ENCODE measurements at regions not wholly inside any gene's neighbourhood (a gene's known extent, or its start where the extent isn't known, plus 50 kb on each side); places are given as distances from the start of the nearest gene placed in this dataset.
A peak's percentile ranks its signal among the peaks of the same experiment; 100 is the strongest.

- Histone ChIP-seq H3K9me3 (replicated peaks in 1 of 2; ENCODE audit: control insufficient read depth in 1 of 2, insufficient read depth in 1 of 2, low read length in 2 of 2) (peaks cover 57 to 66% of the 10 kb centered on the region in 2 donors), H3K4me1 (ENCODE audit: control insufficient read depth in 1 of 2, insufficient read depth in 2 of 2, low read length in 2 of 2) (no peaks in the 10 kb centered on the region), H3K4me2 (replicated peaks; ENCODE audit: extremely low read depth, low read length, poor library complexity, severe bottlenecking) (no peak overlapping the region), H3K36me3 (replicated peaks in 1 of 2; ENCODE audit: control insufficient read depth in 1 of 2, insufficient read depth in 2 of 2, low read length in 2 of 2) (no peaks in the 10 kb centered on the region), H3K27ac (ENCODE audit: low read depth in 1 of 2, low read length in 2 of 2) (no peak overlapping the region), H2AFZ (ENCODE audit: insufficient read depth, low read depth, low read length, poor library complexity, severe bottlenecking) (no peak overlapping the region), H3K9ac (ENCODE audit: insufficient read depth, low read length, poor library complexity, severe bottlenecking) (no peak overlapping the region), H3K4me3 (replicated peaks in 1 of 3; ENCODE audit: low read depth in 2 of 3, low read length in 3 of 3) (no peak overlapping the region), H3K27me3 (ENCODE audit: control insufficient read depth in 2 of 2, insufficient read depth in 2 of 2, low read length in 2 of 2) (no peaks in the 10 kb centered on the region), H4K20me1 (ENCODE audit: insufficient read depth, low read length) (no peaks in the 10 kb centered on the region), H3K79me2 (ENCODE audit: insufficient read depth, low read length) (no peaks in the 10 kb centered on the region)
- Mint-ChIP-seq H3K27me3 (ENCODE audit: low read depth in 3 of 3) (peaks cover 0 to 4% (median 0%) of the 10 kb centered on the region in 3 donors), H3K9me3 (peaks cover 18 to 48% (median 38%) of the 10 kb centered on the region in 7 donors), H3K36me3 (no peaks in the 10 kb centered on the region), H3K4me3 (no peak overlapping the region), H3K27ac (no peak overlapping the region), H3K4me1 (no peaks in the 10 kb centered on the region)
- no peak for DNase-seq
- WGBS (ENCODE audit: insufficient coverage): no CpG with 5 or more reads among the region's 2 CpGs
- TF ChIP-seq CTCF (IDR thresholded peaks at IDR 0.05): no peak
- intact Hi-C loops (cut with micrococcal nuclease): no loop called here
These were observed 323.8 kb upstream of the IRX2 start for GRCh38 chr5:3075309-3075708.

- H3K36me3 ChIP-seq (replicated peaks in 1 of 2; ENCODE audit: control insufficient read depth in 1 of 2, insufficient read depth in 2 of 2, low read length in 2 of 2): no peaks in the 10 kb centered on the region
- H3K9me3 Mint-ChIP-seq: peaks cover 11 to 36% (median 20%) of the 10 kb centered on the region in 7 donors
- peak overlapping the region in 1 of 7 donors; percentile 0 for H3K27ac Mint-ChIP-seq
These were observed 316.9 kb upstream of the IRX2 start for GRCh38 chr5:3068401-3068800.

More at GRCh38 chr5:3068401-3068800, 316.9 kb upstream of the IRX2 start:
- H3K9ac ChIP-seq (ENCODE audit: insufficient read depth, low read length, poor library complexity, severe bottlenecking): no peak overlapping the region
- H2AFZ ChIP-seq (ENCODE audit: insufficient read depth, low read depth, low read length, poor library complexity, severe bottlenecking): no peak overlapping the region
- WGBS (ENCODE audit: insufficient coverage): no CpG with 5 or more reads among the region's 5 CpGs
- H3K27me3 ChIP-seq (ENCODE audit: control insufficient read depth in 2 of 2, insufficient read depth in 2 of 2, low read length in 2 of 2): no peaks in the 10 kb centered on the region
- H3K9me3 ChIP-seq (replicated peaks in 1 of 2; ENCODE audit: control insufficient read depth in 1 of 2, insufficient read depth in 1 of 2, low read length in 2 of 2): peaks cover 45 to 46% of the 10 kb centered on the region in 2 donors
- no peak overlapping the region for H3K4me2 ChIP-seq (replicated peaks; ENCODE audit: extremely low read depth, low read length, poor library complexity, severe bottlenecking)
- no peaks in the 10 kb centered on the region for H3K4me1 ChIP-seq (ENCODE audit: control insufficient read depth in 1 of 2, insufficient read depth in 2 of 2, low read length in 2 of 2)
- no peak for DNase-seq
- no peaks in the 10 kb centered on the region for H4K20me1 ChIP-seq (ENCODE audit: insufficient read depth, low read length)
- no peak for TF ChIP-seq CTCF (IDR thresholded peaks at IDR 0.05)
- Mint-ChIP-seq H3K36me3 (no peaks in the 10 kb centered on the region), H3K27me3 (ENCODE audit: low read depth in 3 of 3) (no peaks in the 10 kb centered on the region), H3K4me1 (no peaks in the 10 kb centered on the region), H3K4me3 (no peak overlapping the region)
- no peaks in the 10 kb centered on the region for H3K79me2 ChIP-seq (ENCODE audit: insufficient read depth, low read length)
- no peak overlapping the region for H3K27ac ChIP-seq (ENCODE audit: low read depth in 1 of 2, low read length in 2 of 2)
- H3K4me3 ChIP-seq (replicated peaks in 1 of 3; ENCODE audit: low read depth in 2 of 3, low read length in 3 of 3): no peak overlapping the region
- intact Hi-C loops (cut with micrococcal nuclease): no loop called here
